ENCODE measurements at regions not wholly inside any gene's neighbourhood (a gene's known extent, or its start where the extent isn't known, plus 50 kb on each side); places are given as distances from the start of the nearest gene placed in this dataset.

DNA sequence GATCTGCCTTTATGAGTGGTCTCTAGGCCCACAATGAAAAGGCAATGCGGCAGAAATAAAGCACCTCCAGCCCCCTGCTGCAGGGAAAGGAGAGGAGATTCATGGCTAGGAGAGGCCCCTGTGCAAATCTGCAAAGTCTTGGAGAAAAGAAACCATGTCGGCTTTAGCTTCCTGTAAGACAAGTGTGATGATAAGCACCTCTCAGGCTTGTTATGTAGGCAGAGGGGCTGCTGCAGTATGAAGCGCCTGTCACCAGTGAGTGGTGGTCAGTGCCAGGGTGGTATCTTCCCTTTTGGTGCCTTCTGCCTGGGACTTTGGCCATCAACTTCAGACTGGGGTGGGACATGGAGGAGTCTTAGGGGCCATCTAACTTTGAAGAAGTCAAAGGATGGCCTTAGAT is 59.2 kb upstream of the ARHGEF3 start:
- H3K4me3 ChIP-seq (ENCODE audit: low read depth, low read length) = no peak overlapping the region
- no peak for TF ChIP-seq CTCF (IDR thresholded peaks at IDR 0.05; ENCODE audit: low read depth, low read length)
- H3K27ac ChIP-seq = no peak overlapping the region
- peaks cover 3% of the 10 kb centered on the region for H3K9me3 ChIP-seq (ENCODE audit: severe bottlenecking)
- no peaks in the 10 kb centered on the region for H3K27me3 ChIP-seq (ENCODE audit: insufficient read depth, low read depth, severe bottlenecking)
- DNase-seq = no peak
- H3K36me3 ChIP-seq = no peaks in the 10 kb centered on the region

DNA sequence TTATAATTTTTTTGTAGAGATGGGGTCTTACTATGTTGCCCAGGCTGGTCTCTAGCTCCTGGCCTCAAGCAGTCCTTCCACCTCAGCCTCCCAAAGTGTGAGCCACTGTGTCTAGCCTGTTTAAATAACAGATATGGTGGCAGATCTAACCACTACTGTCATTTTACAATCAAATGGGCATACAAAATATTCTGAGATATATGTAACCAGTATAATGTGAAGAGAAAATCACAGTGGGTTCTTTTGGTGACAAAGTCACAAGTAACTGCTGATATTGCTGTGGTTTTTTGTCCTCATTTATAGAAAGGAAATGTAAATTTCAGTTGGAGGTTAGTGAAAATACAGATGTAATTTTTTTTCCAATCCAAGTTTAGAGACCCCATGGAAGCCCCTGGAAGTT is 58.6 kb upstream of the ARHGEF3 start:
- no peak for TF ChIP-seq CTCF (IDR thresholded peaks at IDR 0.05; ENCODE audit: low read depth, low read length)
- Histone ChIP-seq H3K4me3 (ENCODE audit: low read depth, low read length) (no peak overlapping the region), H3K36me3 (no peaks in the 10 kb centered on the region), H3K27me3 (ENCODE audit: insufficient read depth, low read depth, severe bottlenecking) (no peaks in the 10 kb centered on the region), H3K27ac (no peak overlapping the region), H3K9me3 (ENCODE audit: severe bottlenecking) (peaks cover 3% of the 10 kb centered on the region)
- no peak for DNase-seq

DNA sequence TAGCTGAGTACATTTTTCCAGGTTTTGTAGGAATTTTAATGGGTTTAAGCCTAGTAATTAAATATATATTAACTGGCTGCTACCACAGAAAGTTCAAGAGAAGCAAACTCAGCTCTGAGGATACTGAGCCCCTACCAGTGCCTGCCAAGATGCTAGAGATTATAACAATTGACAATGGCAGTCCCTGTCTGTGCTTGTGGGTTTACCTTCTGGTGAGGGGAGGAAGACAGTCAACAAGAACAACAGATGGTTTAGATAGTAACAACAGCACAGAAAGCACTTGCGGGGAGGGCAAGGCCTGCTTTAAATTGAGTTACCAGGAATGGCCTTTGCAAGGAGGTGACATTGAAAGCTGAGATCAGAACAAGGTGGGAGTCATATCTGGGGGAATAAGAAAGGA is 56.6 kb upstream of the ARHGEF3 start:
- no peaks in the 10 kb centered on the region for H3K27me3 ChIP-seq (ENCODE audit: insufficient read depth, low read depth, severe bottlenecking)
- H3K9me3 ChIP-seq (ENCODE audit: severe bottlenecking) = peaks cover 3% of the 10 kb centered on the region
- no peak overlapping the region for H3K4me3 ChIP-seq (ENCODE audit: low read depth, low read length)
- H3K36me3 ChIP-seq = no peaks in the 10 kb centered on the region
- no peak for DNase-seq
- TF ChIP-seq CTCF (IDR thresholded peaks at IDR 0.05; ENCODE audit: low read depth, low read length) = no peak
- H3K27ac ChIP-seq = no peak overlapping the region; the same call in 1 of the 2 replicates

DNA sequence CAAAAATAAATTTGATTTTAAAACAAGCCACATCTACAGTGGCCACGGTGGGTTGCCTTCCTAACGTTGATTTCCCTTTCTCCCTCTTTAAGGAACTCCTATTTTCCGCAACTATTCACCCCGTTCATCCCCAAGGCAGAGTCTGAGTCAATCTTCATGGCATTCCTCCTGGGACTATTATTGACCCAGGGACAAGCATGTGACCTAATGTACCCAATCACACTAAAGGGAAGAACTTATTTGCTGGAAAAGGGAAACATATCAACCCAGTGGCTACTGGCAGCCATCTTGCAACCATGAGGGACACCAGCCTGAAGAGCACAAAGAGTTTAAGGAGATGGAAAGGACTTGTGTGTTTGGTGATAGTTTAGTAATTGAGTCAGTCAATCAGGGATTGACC is 55.4 kb upstream of the ARHGEF3 start:
- Histone ChIP-seq H3K27ac (no peak overlapping the region), H3K9me3 (ENCODE audit: severe bottlenecking) (peaks cover 3% of the 10 kb centered on the region), H3K4me3 (ENCODE audit: low read depth, low read length) (no peak overlapping the region), H3K36me3 (no peaks in the 10 kb centered on the region), H3K27me3 (ENCODE audit: insufficient read depth, low read depth, severe bottlenecking) (no peaks in the 10 kb centered on the region)
- no peak for DNase-seq
- no peak for TF ChIP-seq CTCF (IDR thresholded peaks at IDR 0.05; ENCODE audit: low read depth, low read length)

DNA sequence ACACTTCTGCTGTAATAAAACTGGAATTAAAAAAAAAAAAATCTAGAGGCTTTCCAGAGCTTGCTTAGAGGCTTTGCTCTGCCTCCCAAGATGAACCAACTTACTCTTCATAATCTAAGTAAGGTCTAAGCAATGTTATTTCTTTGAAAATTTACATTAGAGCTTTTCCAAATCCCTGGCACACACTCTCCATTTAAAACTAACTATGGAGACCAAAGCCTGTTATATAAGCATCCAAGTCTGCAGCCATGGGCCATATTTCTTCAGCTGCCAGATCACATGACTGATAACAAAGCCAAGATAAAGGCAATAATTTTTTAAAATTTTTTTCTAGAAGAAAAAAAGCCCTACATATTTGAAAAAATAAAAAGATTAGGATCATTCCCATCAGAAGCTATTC is 55.0 kb upstream of the ARHGEF3 start:
- Histone ChIP-seq H3K27ac (no peak overlapping the region), H3K4me3 (ENCODE audit: low read depth, low read length) (no peak overlapping the region), H3K36me3 (no peaks in the 10 kb centered on the region), H3K27me3 (ENCODE audit: insufficient read depth, low read depth, severe bottlenecking) (no peaks in the 10 kb centered on the region), H3K9me3 (ENCODE audit: severe bottlenecking) (peaks cover 3% of the 10 kb centered on the region)
- DNase-seq = no peak
- TF ChIP-seq CTCF (IDR thresholded peaks at IDR 0.05; ENCODE audit: low read depth, low read length) = no peak

- H3K9me3 ChIP-seq (ENCODE audit: severe bottlenecking) = peaks cover 3% of the 10 kb centered on the region
- H3K27ac ChIP-seq = no peak overlapping the region
- H3K27me3 ChIP-seq (ENCODE audit: insufficient read depth, low read depth, severe bottlenecking) = no peaks in the 10 kb centered on the region
- H3K4me3 ChIP-seq (ENCODE audit: low read depth, low read length) = no peak overlapping the region
- peak; percentile 77 for TF ChIP-seq CTCF (IDR thresholded peaks at IDR 0.05; ENCODE audit: low read depth, low read length)
- peak; percentile 59 for DNase-seq
- no peaks in the 10 kb centered on the region for H3K36me3 ChIP-seq
Measured at GRCh38 chr3:56855856-56856512, 54.2 kb upstream of the ARHGEF3 start.
